Transverse colon (tissue), 4 donors: ENCODE measurements at regions not wholly inside any gene's neighbourhood (a gene's known extent, or its start where the extent isn't known, plus 50 kb on each side); places are given as distances from the start of the nearest gene placed in this dataset.

ENCODE experiments used
- EP300 ChIP-seq: sonication (generic); formaldehyde crosslinking; IDR thresholded peaks from one replicate; pipeline ENCODE4 v1.6.1; 2017; ENCODE audit warnings: antibody characterized with exemption, low read depth
- POLR2A ChIP-seq: fragments of 450-650 bp; IDR thresholded peaks from one replicate; pipeline ENCODE4 v1.6.1; 2016; ENCODE audit warnings: antibody characterized with exemption, mild to moderate bottlenecking, moderate library complexity
- POLR2AphosphoS5 ChIP-seq, 3 donors: sonication (generic); formaldehyde crosslinking; IDR thresholded peaks; one replicate each; pipeline ENCODE4 v1.6.1; 2016; ENCODE audit warnings: antibody characterized with exemption in 3 of 3
- TF ChIP-seq, protein P1 (sequence below), 5 experiments: fragments of 200-600 bp in 3 of 5; fragments of 450-650 bp in 2 of 5; sonication (generic) in 3 of 5; IDR thresholded peaks; 1 replicate in 2 of 5; 2 replicates in 3 of 5; pipeline ENCODE4 v1.5.1; 2016 to 2017; ENCODE audit warnings: antibody characterized with exemption in 5 of 5, inconsistent platforms in 3 of 5, mild to moderate bottlenecking in 2 of 5, moderate library complexity in 1 of 5

GRCh38 chr14:65794674-65795279, 382.2 kb downstream of the FUT8 start:
- no peak for TF ChIP-seq POLR2A
- TF ChIP-seq, protein P1, sequence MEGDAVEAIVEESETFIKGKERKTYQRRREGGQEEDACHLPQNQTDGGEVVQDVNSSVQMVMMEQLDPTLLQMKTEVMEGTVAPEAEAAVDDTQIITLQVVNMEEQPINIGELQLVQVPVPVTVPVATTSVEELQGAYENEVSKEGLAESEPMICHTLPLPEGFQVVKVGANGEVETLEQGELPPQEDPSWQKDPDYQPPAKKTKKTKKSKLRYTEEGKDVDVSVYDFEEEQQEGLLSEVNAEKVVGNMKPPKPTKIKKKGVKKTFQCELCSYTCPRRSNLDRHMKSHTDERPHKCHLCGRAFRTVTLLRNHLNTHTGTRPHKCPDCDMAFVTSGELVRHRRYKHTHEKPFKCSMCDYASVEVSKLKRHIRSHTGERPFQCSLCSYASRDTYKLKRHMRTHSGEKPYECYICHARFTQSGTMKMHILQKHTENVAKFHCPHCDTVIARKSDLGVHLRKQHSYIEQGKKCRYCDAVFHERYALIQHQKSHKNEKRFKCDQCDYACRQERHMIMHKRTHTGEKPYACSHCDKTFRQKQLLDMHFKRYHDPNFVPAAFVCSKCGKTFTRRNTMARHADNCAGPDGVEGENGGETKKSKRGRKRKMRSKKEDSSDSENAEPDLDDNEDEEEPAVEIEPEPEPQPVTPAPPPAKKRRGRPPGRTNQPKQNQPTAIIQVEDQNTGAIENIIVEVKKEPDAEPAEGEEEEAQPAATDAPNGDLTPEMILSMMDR (IDR thresholded peaks at IDR 0.05), result no peak
- TF ChIP-seq POLR2AphosphoS5 (IDR thresholded peaks at IDR 0.05), result no peak
- TF ChIP-seq EP300, result no peak
